WI38 (cell line): ENCODE measurements at regions not wholly inside any gene's neighbourhood (a gene's known extent, or its start where the extent isn't known, plus 50 kb on each side); places are given as distances from the start of the nearest gene placed in this dataset.

ENCODE experiments used
- H3K4me3 ChIP-seq: 2 replicates; pipeline ENCODE4 v1.5.1; 2011; ENCODE audit warnings: low read depth, mild to moderate bottlenecking, control low read depth, low read length
- TF ChIP-seq, protein P1 (sequence below): IDR thresholded peaks from 2 replicates; pipeline ENCODE4 v1.5.1; 2012; ENCODE audit warnings: low read depth, mild to moderate bottlenecking, control low read depth, low read length

DNA sequence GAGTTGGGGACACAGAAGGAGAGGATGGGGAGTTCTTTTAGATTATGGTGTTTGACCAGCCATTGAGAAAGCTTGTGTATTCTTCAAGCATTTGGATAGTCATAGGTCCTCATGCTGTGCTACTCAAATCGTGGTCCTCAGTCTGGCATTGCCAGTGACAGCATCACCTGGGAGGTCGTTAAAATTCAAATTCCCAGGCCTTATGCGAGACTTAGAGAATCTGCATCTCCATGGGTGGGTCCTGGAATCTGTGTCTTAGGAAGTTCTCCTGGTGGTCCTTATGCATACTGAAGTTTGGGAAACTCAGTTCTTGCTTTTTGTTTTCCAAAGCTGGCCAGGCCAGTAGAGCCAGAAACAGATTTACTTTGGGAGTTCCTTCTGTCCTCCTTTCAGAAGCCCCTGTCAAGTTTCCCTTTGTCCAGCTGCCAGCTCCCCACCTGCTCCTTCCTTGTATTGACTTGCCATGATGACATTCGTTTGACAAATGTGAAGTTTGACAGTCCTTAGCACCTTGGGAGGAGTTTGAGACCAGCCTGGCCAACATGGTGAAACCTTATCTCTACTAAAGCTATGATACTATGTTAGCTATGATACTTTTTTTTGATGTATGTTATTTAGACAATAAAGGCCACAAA is 95.6 kb downstream of the PALM2AKAP2 start:
- H3K4me3 ChIP-seq, result no peak overlapping the region
- TF ChIP-seq, protein P1, sequence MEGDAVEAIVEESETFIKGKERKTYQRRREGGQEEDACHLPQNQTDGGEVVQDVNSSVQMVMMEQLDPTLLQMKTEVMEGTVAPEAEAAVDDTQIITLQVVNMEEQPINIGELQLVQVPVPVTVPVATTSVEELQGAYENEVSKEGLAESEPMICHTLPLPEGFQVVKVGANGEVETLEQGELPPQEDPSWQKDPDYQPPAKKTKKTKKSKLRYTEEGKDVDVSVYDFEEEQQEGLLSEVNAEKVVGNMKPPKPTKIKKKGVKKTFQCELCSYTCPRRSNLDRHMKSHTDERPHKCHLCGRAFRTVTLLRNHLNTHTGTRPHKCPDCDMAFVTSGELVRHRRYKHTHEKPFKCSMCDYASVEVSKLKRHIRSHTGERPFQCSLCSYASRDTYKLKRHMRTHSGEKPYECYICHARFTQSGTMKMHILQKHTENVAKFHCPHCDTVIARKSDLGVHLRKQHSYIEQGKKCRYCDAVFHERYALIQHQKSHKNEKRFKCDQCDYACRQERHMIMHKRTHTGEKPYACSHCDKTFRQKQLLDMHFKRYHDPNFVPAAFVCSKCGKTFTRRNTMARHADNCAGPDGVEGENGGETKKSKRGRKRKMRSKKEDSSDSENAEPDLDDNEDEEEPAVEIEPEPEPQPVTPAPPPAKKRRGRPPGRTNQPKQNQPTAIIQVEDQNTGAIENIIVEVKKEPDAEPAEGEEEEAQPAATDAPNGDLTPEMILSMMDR, result no peak

DNA sequence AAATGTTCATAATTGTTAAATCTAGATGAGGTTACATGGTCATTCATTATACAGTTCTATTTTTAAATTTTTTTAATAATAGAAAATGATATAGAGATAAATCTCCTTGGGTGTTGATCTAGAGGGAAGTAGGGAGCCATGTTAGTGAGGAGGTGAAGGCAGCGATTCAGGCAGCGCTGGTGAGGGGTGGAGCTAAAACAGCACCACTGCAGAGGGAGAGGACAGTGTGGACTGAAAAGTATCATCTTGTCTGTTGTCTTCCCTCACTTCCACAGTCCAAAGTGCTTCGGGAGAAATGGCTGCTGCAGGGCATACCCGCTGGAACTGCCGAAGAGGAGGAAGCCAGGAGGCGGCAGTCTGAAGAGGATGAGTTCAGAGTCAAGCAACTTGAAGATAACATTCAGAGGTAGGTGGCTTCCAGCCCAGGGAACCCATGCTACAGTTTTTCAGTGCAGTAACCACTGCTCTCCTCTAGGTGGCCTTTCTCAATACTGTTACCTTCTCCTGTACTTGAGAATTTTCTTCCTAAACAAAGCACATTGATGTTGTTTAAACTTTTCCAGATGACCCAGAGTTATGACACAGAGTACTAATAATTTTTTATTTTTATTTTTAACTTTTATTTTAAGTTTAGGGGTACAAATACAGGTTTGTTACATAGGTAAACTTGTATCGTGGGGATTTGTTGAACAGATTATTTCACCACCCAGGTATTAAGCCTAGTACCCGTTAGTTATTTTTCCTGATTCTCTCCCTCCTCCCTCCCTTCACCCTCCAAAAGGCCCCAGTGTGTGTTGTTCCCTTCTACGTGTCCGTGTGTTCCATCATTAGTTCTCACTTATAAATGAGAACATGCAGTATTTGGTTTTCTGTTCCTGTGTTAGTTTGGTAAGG is 100.5 kb downstream of the PALM2AKAP2 start:
- TF ChIP-seq, protein P1, result peak; percentile 64
- no peak overlapping the region for H3K4me3 ChIP-seq

DNA sequence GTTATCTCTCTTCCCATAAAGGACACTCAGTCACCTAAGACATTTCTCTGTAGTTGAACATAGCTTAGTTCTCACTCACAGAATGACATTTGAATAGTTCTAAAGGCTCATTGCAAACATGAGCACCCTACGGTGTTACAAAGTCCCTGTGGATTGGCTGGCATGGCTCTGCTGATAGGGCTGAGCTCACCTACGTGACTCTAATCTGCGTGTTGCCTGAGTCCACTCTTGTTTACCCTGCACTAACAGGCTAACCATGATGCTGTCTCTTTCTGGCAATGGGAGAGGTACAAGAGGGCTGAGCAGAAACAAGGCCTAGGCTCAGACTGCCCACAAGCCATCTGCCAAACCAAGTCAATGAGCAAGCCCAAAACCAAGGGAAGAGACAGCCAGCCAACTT is 103.6 kb downstream of the PALM2AKAP2 start:
- TF ChIP-seq, protein P1, result no peak

DNA sequence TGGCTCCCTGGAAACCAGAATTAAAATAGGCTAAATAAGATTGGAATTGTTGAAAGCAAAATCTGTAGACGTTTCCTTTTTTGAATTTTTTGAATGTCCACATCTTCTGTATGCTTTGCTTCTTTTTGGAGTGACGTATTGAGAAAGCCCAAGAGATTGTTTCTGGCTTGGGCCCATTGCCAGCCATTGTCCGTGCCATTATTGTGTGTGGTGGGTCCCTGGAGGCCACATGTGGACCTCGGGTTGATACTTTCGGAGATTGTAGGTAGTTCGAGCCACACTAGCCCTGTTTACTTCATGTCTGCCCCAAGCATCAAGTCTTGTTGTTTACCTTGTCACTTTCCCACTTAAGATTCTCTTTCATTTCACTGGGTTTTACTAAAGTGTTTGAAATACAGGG is 106.0 kb downstream of the PALM2AKAP2 start:
- H3K4me3 ChIP-seq, result no peak overlapping the region
- TF ChIP-seq, protein P1, result no peak

More for the DNA sequence above, 103.6 kb downstream of the PALM2AKAP2 start:
- no peak overlapping the region for H3K4me3 ChIP-seq

DNA sequence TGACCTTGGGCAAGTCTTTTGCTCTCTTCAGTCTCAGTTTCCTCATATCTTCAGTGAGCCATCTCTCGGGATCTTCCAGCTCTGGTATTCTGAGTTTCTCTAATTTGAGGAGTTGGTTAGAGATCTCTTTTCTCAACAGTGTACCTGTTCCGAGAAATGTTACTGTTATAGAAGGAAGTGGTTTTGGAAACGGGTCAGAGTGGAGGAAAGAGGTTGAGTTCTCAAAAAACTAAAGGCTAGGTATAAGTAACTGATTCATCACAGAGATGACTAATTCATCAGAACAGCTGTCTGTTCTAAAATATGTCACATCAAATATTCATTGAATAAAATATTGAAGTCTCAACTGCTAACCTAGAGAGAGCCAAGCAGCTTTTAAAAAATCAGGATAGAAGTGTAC is 106.6 kb downstream of the PALM2AKAP2 start:
- TF ChIP-seq, protein P1, result no peak
- H3K4me3 ChIP-seq, result no peak overlapping the region

DNA sequence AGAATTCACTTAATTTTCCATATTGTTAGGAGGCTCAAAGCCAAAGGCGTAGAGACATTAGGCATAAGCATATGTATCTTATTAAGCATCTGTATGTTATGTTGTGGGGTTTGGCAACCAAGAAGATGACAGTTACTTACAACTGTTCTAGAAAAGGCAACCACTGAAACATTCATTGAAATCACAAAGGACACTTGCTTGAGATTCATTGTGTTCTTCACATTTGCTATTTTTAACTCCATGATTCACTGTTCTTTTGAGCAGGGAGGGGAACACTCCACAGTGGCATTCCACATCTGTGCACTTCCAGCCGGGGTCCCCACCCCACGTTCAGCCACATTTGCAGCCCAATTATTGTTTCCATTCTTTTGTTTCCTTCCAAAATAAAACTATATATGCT is 107.1 kb downstream of the PALM2AKAP2 start:
- no peak overlapping the region for H3K4me3 ChIP-seq
- TF ChIP-seq, protein P1, result no peak

DNA sequence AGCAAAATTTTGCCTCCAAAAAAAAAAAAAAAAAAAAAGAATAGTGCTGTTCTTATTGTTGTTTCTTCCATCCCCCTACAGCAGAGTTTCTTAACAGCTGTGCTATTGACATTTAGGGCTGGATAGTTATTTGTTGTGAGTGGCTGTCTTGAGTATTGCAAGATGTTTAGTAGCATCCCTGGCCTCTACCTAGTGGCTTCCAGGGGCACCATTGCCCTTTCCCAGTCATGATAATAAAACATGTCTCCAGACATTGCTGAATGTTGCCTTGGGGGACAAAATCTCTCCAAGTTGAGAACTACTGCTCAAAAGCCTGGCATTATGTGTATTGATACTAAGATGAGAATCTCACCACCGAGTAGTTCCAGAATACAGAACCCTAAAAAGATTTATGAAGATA is 108.7 kb downstream of the PALM2AKAP2 start:
- TF ChIP-seq, protein P1, result no peak
- H3K4me3 ChIP-seq, result no peak overlapping the region
